ENCODE measurements at regions not wholly inside any gene's neighbourhood (a gene's known extent, or its start where the extent isn't known, plus 50 kb on each side); places are given as distances from the start of the nearest gene placed in this dataset.

- no peaks in the 10 kb centered on the region for H3K27me3 ChIP-seq (ENCODE audit: low read depth, low read length)
- no peaks in the 10 kb centered on the region for H3K4me1 ChIP-seq (ENCODE audit: control insufficient read depth in 1 of 2, insufficient read depth in 2 of 2, low read length in 2 of 2)
- H3K4me3 ChIP-seq (ENCODE audit: low read depth in 1 of 2, low read length in 2 of 2) = no peak overlapping the region
- H3K36me3 ChIP-seq (ENCODE audit: control insufficient read depth in 1 of 2, insufficient read depth in 2 of 2, low read length in 2 of 2) = no peaks in the 10 kb centered on the region
- no peak overlapping the region for H3K27ac ChIP-seq (ENCODE audit: low read length)
- no peaks in the 10 kb centered on the region for H3K9me3 ChIP-seq (ENCODE audit: control insufficient read depth in 1 of 2, low read length in 2 of 2)
Measured at GRCh38 chr4:32985256-32985655, 2265.1 kb downstream of the PCDH7 start.

DNA sequence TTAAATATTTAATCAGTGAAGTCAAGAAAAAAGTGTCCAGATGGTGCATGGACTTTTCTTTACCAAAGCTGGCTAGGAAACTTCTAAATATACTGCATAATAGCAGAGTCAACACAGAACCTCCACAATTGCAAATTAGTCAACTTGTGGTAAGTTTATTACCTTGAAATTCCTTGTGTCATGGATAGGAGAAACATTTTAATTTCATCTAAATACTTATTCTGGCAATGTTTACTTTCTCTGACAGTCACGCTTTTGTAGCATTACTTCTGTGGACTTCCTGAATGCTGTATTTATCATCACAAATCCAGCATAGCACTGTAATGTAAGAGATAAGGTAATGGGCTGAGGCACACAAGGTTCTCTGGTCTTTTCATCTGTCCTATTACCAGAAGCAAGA lies 2266.1 kb downstream of the PCDH7 start:
- Histone ChIP-seq H3K9me3 (ENCODE audit: control insufficient read depth in 1 of 2, low read length in 2 of 2) (no peaks in the 10 kb centered on the region), H3K4me3 (ENCODE audit: low read depth in 1 of 2, low read length in 2 of 2) (no peak overlapping the region), H3K4me1 (ENCODE audit: control insufficient read depth in 1 of 2, insufficient read depth in 2 of 2, low read length in 2 of 2) (no peaks in the 10 kb centered on the region), H3K36me3 (ENCODE audit: control insufficient read depth in 1 of 2, insufficient read depth in 2 of 2, low read length in 2 of 2) (no peaks in the 10 kb centered on the region), H3K27me3 (ENCODE audit: low read depth, low read length) (no peaks in the 10 kb centered on the region), H3K27ac (ENCODE audit: low read length) (no peak overlapping the region)

GRCh38 chr4:32987111-32987510 lies 2266.9 kb downstream of the PCDH7 start:
- Histone ChIP-seq H3K36me3 (ENCODE audit: control insufficient read depth in 1 of 2, insufficient read depth in 2 of 2, low read length in 2 of 2) (no peaks in the 10 kb centered on the region), H3K4me3 (ENCODE audit: low read depth in 1 of 2, low read length in 2 of 2) (no peak overlapping the region), H3K9me3 (ENCODE audit: control insufficient read depth in 1 of 2, low read length in 2 of 2) (no peaks in the 10 kb centered on the region), H3K4me1 (ENCODE audit: control insufficient read depth in 1 of 2, insufficient read depth in 2 of 2, low read length in 2 of 2) (no peaks in the 10 kb centered on the region), H3K27ac (ENCODE audit: low read length) (no peak overlapping the region), H3K27me3 (ENCODE audit: low read depth, low read length) (no peaks in the 10 kb centered on the region)

DNA sequence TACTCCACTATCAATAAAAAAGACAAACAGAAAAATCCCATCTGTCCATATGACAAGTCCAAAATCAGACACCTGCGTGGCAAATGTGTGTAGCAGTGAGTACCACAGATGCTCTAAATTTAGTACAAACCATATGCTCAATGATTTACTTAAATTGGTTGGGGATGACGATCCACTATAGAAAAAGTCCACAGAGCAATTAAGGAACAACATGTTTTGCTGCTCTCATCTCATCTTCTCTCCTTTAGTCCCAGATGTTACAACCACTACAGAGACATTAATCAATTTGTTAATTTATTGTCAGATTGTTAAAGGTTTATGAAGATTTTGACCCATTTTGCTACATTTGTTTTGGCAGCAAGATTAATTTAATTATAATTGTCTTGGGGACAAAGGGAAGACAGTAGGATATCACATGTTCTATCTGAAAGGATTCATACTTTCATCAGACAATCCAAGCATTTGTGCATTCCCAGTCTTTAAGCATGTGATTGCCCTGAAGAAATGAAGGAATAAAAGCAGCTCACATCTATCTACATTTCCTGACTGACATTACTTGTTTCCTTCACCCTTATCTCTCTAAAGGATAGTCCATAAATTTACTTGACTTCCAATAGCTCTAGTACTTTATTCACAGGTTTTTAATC lies 2268.1 kb downstream of the PCDH7 start:
- Histone ChIP-seq H3K27ac (ENCODE audit: low read length) (no peak overlapping the region), H3K4me3 (ENCODE audit: low read depth in 1 of 2, low read length in 2 of 2) (no peak overlapping the region), H3K9me3 (ENCODE audit: control insufficient read depth in 1 of 2, low read length in 2 of 2) (no peaks in the 10 kb centered on the region), H3K27me3 (ENCODE audit: low read depth, low read length) (no peaks in the 10 kb centered on the region), H3K4me1 (ENCODE audit: control insufficient read depth in 1 of 2, insufficient read depth in 2 of 2, low read length in 2 of 2) (no peaks in the 10 kb centered on the region), H3K36me3 (ENCODE audit: control insufficient read depth in 1 of 2, insufficient read depth in 2 of 2, low read length in 2 of 2) (no peaks in the 10 kb centered on the region)

- H3K4me3 ChIP-seq (ENCODE audit: low read depth in 1 of 2, low read length in 2 of 2) = no peak overlapping the region
Measured at GRCh38 chr4:32991663-32992062, 2271.5 kb downstream of the PCDH7 start.

GRCh38 chr4:32994981-32995881 lies 2275.1 kb downstream of the PCDH7 start:
- Histone ChIP-seq H3K9me3 (ENCODE audit: control insufficient read depth in 1 of 2, low read length in 2 of 2) (no peaks in the 10 kb centered on the region), H3K4me3 (ENCODE audit: low read depth in 1 of 2, low read length in 2 of 2) (no peak overlapping the region), H3K4me1 (ENCODE audit: control insufficient read depth in 1 of 2, insufficient read depth in 2 of 2, low read length in 2 of 2) (no peaks in the 10 kb centered on the region), H3K27ac (ENCODE audit: low read length) (no peak overlapping the region), H3K36me3 (ENCODE audit: control insufficient read depth in 1 of 2, insufficient read depth in 2 of 2, low read length in 2 of 2) (no peaks in the 10 kb centered on the region), H3K27me3 (ENCODE audit: low read depth, low read length) (no peaks in the 10 kb centered on the region)

More at GRCh38 chr4:32991663-32992062, 2271.5 kb downstream of the PCDH7 start:
- H3K9me3 ChIP-seq (ENCODE audit: control insufficient read depth in 1 of 2, low read length in 2 of 2) = no peaks in the 10 kb centered on the region
- no peaks in the 10 kb centered on the region for H3K27me3 ChIP-seq (ENCODE audit: low read depth, low read length)
- no peak overlapping the region for H3K27ac ChIP-seq (ENCODE audit: low read length)
- no peaks in the 10 kb centered on the region for H3K4me1 ChIP-seq (ENCODE audit: control insufficient read depth in 1 of 2, insufficient read depth in 2 of 2, low read length in 2 of 2)
- no peaks in the 10 kb centered on the region for H3K36me3 ChIP-seq (ENCODE audit: control insufficient read depth in 1 of 2, insufficient read depth in 2 of 2, low read length in 2 of 2)

DNA sequence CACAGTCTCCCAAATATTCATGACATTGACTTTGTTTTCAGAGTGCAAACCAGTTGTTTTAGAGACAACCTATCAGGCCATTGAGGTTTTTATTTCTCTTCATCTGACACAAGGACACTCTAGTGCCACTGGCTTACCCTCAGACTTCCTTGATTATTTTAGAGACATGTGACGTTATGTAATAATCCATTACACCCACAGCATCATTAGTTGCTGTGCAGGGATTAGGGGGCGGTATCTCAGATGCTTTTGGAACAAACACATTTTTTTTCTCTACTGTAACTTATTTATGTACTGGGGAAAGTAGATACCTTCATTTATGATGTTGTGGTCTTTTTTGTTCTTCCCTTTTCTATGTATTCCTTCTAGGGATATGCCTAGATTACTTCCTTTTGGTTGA lies 2293.1 kb downstream of the PCDH7 start:
- H3K36me3 ChIP-seq (ENCODE audit: control insufficient read depth in 1 of 2, insufficient read depth in 2 of 2, low read length in 2 of 2) = no peaks in the 10 kb centered on the region
- no peak overlapping the region for H3K27ac ChIP-seq (ENCODE audit: low read length)
- no peaks in the 10 kb centered on the region for H3K4me1 ChIP-seq (ENCODE audit: control insufficient read depth in 1 of 2, insufficient read depth in 2 of 2, low read length in 2 of 2)
- no peaks in the 10 kb centered on the region for H3K27me3 ChIP-seq (ENCODE audit: low read depth, low read length)
- H3K4me3 ChIP-seq (ENCODE audit: low read depth in 1 of 2, low read length in 2 of 2) = no peak overlapping the region
- H3K9me3 ChIP-seq (ENCODE audit: control insufficient read depth in 1 of 2, low read length in 2 of 2) = no peaks in the 10 kb centered on the region

- H3K27me3 ChIP-seq (ENCODE audit: low read depth, low read length) = no peaks in the 10 kb centered on the region
- H3K4me1 ChIP-seq (ENCODE audit: control insufficient read depth in 1 of 2, insufficient read depth in 2 of 2, low read length in 2 of 2) = no peaks in the 10 kb centered on the region
- no peak overlapping the region for H3K4me3 ChIP-seq (ENCODE audit: low read depth in 1 of 2, low read length in 2 of 2)
- no peaks in the 10 kb centered on the region for H3K36me3 ChIP-seq (ENCODE audit: control insufficient read depth in 1 of 2, insufficient read depth in 2 of 2, low read length in 2 of 2)
- H3K9me3 ChIP-seq (ENCODE audit: control insufficient read depth in 1 of 2, low read length in 2 of 2) = no peaks in the 10 kb centered on the region
- no peak overlapping the region for H3K27ac ChIP-seq (ENCODE audit: low read length)
Measured at GRCh38 chr4:33025236-33025635, 2305.1 kb downstream of the PCDH7 start.

DNA sequence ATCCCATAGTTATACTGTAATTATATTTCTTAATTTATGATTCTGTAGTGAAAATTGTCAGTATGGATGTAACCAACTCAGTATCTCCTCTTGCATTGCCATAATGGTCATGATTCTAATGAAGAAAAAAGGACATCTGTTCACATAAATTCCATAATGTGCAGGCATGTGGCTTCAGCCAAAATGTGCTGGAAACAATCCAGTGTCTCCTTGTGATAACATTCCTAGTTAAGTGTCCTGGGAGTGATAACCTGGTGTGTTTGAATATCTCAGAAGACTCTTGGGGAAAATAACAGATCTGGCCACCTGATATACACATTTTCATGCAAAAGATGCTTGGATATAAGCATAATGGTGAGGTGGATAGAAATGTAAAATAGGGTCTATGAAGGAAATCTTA lies 2309.8 kb downstream of the PCDH7 start:
- no peak overlapping the region for H3K27ac ChIP-seq (ENCODE audit: low read length)
- H3K4me3 ChIP-seq (ENCODE audit: low read depth in 1 of 2, low read length in 2 of 2) = no peak overlapping the region
- no peaks in the 10 kb centered on the region for H3K27me3 ChIP-seq (ENCODE audit: low read depth, low read length)
- no peaks in the 10 kb centered on the region for H3K4me1 ChIP-seq (ENCODE audit: control insufficient read depth in 1 of 2, insufficient read depth in 2 of 2, low read length in 2 of 2)
- H3K9me3 ChIP-seq (ENCODE audit: control insufficient read depth in 1 of 2, low read length in 2 of 2) = no peaks in the 10 kb centered on the region
- no peaks in the 10 kb centered on the region for H3K36me3 ChIP-seq (ENCODE audit: control insufficient read depth in 1 of 2, insufficient read depth in 2 of 2, low read length in 2 of 2)

GRCh38 chr4:33031328-33031727 lies 2311.2 kb downstream of the PCDH7 start:
- no peaks in the 10 kb centered on the region for H3K27me3 ChIP-seq (ENCODE audit: low read depth, low read length)
- no peaks in the 10 kb centered on the region for H3K36me3 ChIP-seq (ENCODE audit: control insufficient read depth in 1 of 2, insufficient read depth in 2 of 2, low read length in 2 of 2)
- no peak overlapping the region for H3K27ac ChIP-seq (ENCODE audit: low read length)
- H3K9me3 ChIP-seq (ENCODE audit: control insufficient read depth in 1 of 2, low read length in 2 of 2) = no peaks in the 10 kb centered on the region
- H3K4me1 ChIP-seq (ENCODE audit: control insufficient read depth in 1 of 2, insufficient read depth in 2 of 2, low read length in 2 of 2) = no peaks in the 10 kb centered on the region
- H3K4me3 ChIP-seq (ENCODE audit: low read depth in 1 of 2, low read length in 2 of 2) = no peak overlapping the region

GRCh38 chr4:33037464-33037863 lies 2317.3 kb downstream of the PCDH7 start:
- Histone ChIP-seq H3K27ac (ENCODE audit: low read length) (no peak overlapping the region), H3K36me3 (ENCODE audit: control insufficient read depth in 1 of 2, insufficient read depth in 2 of 2, low read length in 2 of 2) (no peaks in the 10 kb centered on the region), H3K4me1 (ENCODE audit: control insufficient read depth in 1 of 2, insufficient read depth in 2 of 2, low read length in 2 of 2) (no peaks in the 10 kb centered on the region), H3K27me3 (ENCODE audit: low read depth, low read length) (no peaks in the 10 kb centered on the region), H3K9me3 (ENCODE audit: control insufficient read depth in 1 of 2, low read length in 2 of 2) (no peaks in the 10 kb centered on the region), H3K4me3 (ENCODE audit: low read depth in 1 of 2, low read length in 2 of 2) (no peak overlapping the region)
